Right lobe of liver (tissue), 6 donors: ENCODE measurements at regions not wholly inside any gene's neighbourhood (a gene's known extent, or its start where the extent isn't known, plus 50 kb on each side); places are given as distances from the start of the nearest gene placed in this dataset.

Experiments used
- ATAC-seq, 4 donors: fragments of 200-7000 bp; cut with Tn5 transposase; one replicate each; pipeline ENCODE4 v1.9.1; 2020; ENCODE audit warnings: mild to moderate bottlenecking in 4 of 4, moderate library complexity in 4 of 4
- DNase-seq, 3 donors: peaks; one replicate each; pipeline ENCODE4 v3.0.0-alpha.2; 2020
- H3K27ac ChIP-seq, 3 donors: fragments of 200-600 bp; one replicate each; pipeline ENCODE4 v1.8.0; 2022
- H3K27me3 ChIP-seq, 2 donors: fragments of 200-600 bp; one replicate each; pipeline ENCODE4 v1.8.0; 2022
- H3K36me3 ChIP-seq, 4 donors: fragments of 200-600 bp; sonication (generic) in 1 of 4; one replicate each; pipeline versions ENCODE4 v1.5.1 to v1.8.0; 2017 to 2022; ENCODE audit warnings: control low read depth in 1 of 4
- H3K4me1 ChIP-seq, 4 donors: fragments of 200-600 bp; sonication (generic) in 1 of 4; one replicate each; pipeline versions ENCODE4 v1.5.1 to v1.8.0; 2017 to 2022; ENCODE audit warnings: control low read depth in 1 of 4
- H3K4me3 ChIP-seq, 3 donors: fragments of 200-600 bp; one replicate each; pipeline ENCODE4 v1.8.0; 2022
- H3K9me3 ChIP-seq, 4 donors: fragments of 200-600 bp; sonication (generic) in 1 of 4; one replicate each; pipeline versions ENCODE4 v1.5.1 to v1.8.0; 2017 to 2022; ENCODE audit warnings: control low read depth in 1 of 4
- POLR2A ChIP-seq: fragments of 450-650 bp; IDR thresholded peaks from one replicate; pipeline ENCODE4 v1.6.1; 2017; ENCODE audit warnings: antibody characterized with exemption, mild to moderate bottlenecking
- WGBS: methylation state at CpG from one replicate; pipeline ENCODE4 v1.1.6; 2018; ENCODE audit warnings: low coverage, low lambda C conversion rate; ENCODE audit not compliant: insufficient coverage; ENCODE audit errors: missing lambda C conversion rate; 5-methylcytosine and 5-hydroxymethylcytosine counted together
- intact Hi-C, 2 donors: fragments of 100-400 bp; cut with DNase I; formaldehyde crosslinking; loops; one replicate each; pipeline versions ENCODE4 v1.11.2 to v1.14.1; 2022
- TF ChIP-seq, protein P1 (sequence below), 4 donors: fragments of 200-600 bp in 3 of 4; fragments of 450-650 bp in 1 of 4; IDR thresholded peaks; one replicate each; pipeline versions ENCODE4 v1.5.1 to v1.8.0; 2016 to 2022; ENCODE audit warnings: antibody characterized with exemption in 4 of 4, mild to moderate bottlenecking in 2 of 4
- donor health status: DM: no; HTN: yes; CAD: no.
- donor health status: DM: no; HTN: no; CAD: no.
- donor health status: DM: no; HTN: no; CAD: no.
- donor health status: DM: no; HTN: yes; CAD: no.
- donor health status: DM: no; HTN: yes; CAD: no.

DNA sequence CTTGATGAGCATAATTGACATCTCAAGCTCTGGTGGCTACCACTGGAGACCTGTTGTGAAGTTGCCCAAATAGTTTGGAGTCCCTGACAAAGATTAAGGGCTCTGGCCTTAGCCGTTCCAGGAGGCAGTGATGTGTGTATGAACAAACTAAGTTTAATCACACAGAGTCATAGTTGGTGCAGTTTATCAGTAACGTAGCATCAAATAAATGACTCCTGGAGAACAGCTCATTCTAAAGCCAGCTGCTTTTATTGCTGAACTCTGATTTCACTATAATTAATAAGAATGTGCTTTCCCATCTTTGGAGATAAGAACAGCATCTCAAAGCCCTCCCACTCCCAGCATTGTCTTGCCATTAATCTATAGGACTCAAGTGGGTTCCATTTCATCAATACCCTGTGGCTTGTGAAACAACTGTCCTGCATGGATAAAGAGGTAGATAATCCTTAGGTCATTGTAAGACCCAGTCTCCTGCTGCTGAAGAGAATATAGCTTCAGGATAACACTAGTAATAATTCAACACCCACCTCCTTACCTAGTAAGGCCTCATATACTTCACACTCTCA lies 211.4 kb upstream of the THUMPD2 start:
- WGBS = 67% methylated on average over 1 of the region's 2 CpGs
- H3K27me3 ChIP-seq = no peaks in the 10 kb centered on the region
- H3K9me3 ChIP-seq = no peaks in the 10 kb centered on the region
- H3K36me3 ChIP-seq = no peaks in the 10 kb centered on the region
- ATAC-seq = no peak
- DNase-seq = no peak
- intact Hi-C loops = no loop called here
- H3K27ac ChIP-seq = no peak overlapping the region
- no peak overlapping the region for H3K4me3 ChIP-seq
- no peaks in the 10 kb centered on the region for H3K4me1 ChIP-seq
- TF ChIP-seq, protein P1, sequence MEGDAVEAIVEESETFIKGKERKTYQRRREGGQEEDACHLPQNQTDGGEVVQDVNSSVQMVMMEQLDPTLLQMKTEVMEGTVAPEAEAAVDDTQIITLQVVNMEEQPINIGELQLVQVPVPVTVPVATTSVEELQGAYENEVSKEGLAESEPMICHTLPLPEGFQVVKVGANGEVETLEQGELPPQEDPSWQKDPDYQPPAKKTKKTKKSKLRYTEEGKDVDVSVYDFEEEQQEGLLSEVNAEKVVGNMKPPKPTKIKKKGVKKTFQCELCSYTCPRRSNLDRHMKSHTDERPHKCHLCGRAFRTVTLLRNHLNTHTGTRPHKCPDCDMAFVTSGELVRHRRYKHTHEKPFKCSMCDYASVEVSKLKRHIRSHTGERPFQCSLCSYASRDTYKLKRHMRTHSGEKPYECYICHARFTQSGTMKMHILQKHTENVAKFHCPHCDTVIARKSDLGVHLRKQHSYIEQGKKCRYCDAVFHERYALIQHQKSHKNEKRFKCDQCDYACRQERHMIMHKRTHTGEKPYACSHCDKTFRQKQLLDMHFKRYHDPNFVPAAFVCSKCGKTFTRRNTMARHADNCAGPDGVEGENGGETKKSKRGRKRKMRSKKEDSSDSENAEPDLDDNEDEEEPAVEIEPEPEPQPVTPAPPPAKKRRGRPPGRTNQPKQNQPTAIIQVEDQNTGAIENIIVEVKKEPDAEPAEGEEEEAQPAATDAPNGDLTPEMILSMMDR (IDR thresholded peaks at IDR 0.05) = no peak
- no peak for TF ChIP-seq POLR2A

DNA sequence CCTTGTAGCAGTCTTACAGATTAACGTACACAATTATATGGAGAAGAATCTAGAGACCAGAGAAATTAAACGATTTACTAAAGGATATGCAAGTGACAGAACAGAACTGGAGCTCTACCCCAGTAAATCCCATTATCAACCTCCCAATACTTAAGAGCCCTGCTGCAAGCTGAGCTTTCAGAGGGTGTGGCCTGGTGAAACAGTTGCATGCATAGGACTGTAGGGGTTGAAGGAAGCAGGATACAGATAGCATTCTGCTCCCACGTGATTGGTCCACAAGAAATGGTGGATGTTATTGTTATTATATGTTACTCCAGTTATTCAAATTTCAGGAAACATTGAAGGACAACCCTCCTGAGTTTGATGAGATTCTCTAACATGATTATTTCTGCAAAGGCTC lies 210.8 kb upstream of the THUMPD2 start:
- WGBS = 28% methylated on average over 3 of the region's 3 CpGs
- no peak for ATAC-seq
- Histone ChIP-seq H3K4me3 (no peak overlapping the region), H3K36me3 (no peaks in the 10 kb centered on the region), H3K27me3 (no peaks in the 10 kb centered on the region), H3K9me3 (no peaks in the 10 kb centered on the region), H3K27ac (no peak overlapping the region), H3K4me1 (no peaks in the 10 kb centered on the region)
- intact Hi-C loops = no loop called here
- no peak for DNase-seq
- TF ChIP-seq POLR2A = no peak
- TF ChIP-seq, protein P1 (IDR thresholded peaks at IDR 0.05) = no peak

GRCh38 chr2:39981883-39982311 lies 202.8 kb upstream of the THUMPD2 start:
- no peak for DNase-seq
- Histone ChIP-seq H3K4me3 (no peak overlapping the region), H3K9me3 (no peaks in the 10 kb centered on the region), H3K27me3 (no peaks in the 10 kb centered on the region), H3K36me3 (no peaks in the 10 kb centered on the region), H3K4me1 (no peaks in the 10 kb centered on the region), H3K27ac (no peak overlapping the region)
- TF ChIP-seq, protein P1 (IDR thresholded peaks at IDR 0.05) = no peak
- TF ChIP-seq POLR2A = no peak
- WGBS = 47% methylated on average over 3 of the region's 3 CpGs
- intact Hi-C loops = no loop called here
- no peak for ATAC-seq

DNA sequence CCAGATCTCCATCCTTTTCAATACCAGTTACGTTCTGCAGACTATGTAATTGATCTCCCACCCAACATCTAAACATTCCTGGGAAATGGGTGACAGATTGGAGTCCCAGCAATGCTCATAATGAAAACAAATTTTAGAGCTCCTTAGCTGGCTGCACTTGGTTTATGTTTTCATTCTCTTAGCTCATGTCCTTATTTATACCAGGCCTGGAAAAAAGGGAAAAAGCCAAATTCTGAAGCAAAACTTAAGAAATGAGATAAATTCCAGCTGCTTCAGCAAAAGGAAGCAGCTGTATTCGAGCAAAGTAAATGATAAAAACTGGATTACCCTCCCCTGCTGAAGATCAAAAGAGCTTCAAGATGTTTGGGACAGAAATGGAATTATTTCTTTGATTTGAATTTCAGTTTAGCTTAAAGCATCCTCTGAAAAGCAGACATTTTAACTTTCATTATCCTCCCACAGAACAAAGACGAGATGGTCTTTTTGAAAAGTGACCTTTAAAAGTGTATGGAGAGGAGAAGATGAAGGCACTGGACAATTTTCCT lies 196.5 kb upstream of the THUMPD2 start:
- intact Hi-C loops = no loop called here
- no peak for TF ChIP-seq POLR2A
- TF ChIP-seq, protein P1 (IDR thresholded peaks at IDR 0.05) = no peak
- ATAC-seq = no peak
- Histone ChIP-seq H3K27me3 (no peaks in the 10 kb centered on the region), H3K9me3 (no peaks in the 10 kb centered on the region), H3K4me1 (no peaks in the 10 kb centered on the region), H3K4me3 (no peak overlapping the region), H3K27ac (no peak overlapping the region), H3K36me3 (no peaks in the 10 kb centered on the region)
- 29% methylated on average over 3 of the region's 3 CpGs for WGBS
- DNase-seq = no peak
